ENCODE measurements at regions not wholly inside any gene's neighbourhood (a gene's known extent, or its start where the extent isn't known, plus 50 kb on each side); places are given as distances from the start of the nearest gene placed in this dataset.

GRCh38 chr6:128739112-128739511 is 143.8 kb upstream of the LAMA2 start:
- H2AFZ ChIP-seq (replicated peaks; ENCODE audit: low read length, poor library complexity) = no peak overlapping the region
- no peak overlapping the region for H2BK5ac ChIP-seq (ENCODE audit: low read depth, low read length, poor library complexity, severe bottlenecking)
- no peaks in the 10 kb centered on the region; the same call in 1 of the 2 replicates for H3K27me3 ChIP-seq (ENCODE audit: control insufficient read depth, insufficient read depth, low read length)
- H3K4me2 ChIP-seq (ENCODE audit: low read depth, low read length) = no peak overlapping the region
- no CpG with 5 or more reads among the region's 2 CpGs for WGBS, 2 experiments (ENCODE audit: extremely low coverage in 2 of 2, insufficient read length in 1 of 2)
- H3K4me3 ChIP-seq (ENCODE audit: insufficient read depth, low read depth, low read length) = no peak overlapping the region
- DNase-seq (no peak), ATAC-seq (ENCODE audit: low read depth) (no peak)
- H4K5ac ChIP-seq (ENCODE audit: low read depth, low read length) = no peak overlapping the region
- H4K8ac ChIP-seq (ENCODE audit: low read depth in 2 of 2, low read length in 2 of 2) = no peak overlapping the region
- H3K79me1 ChIP-seq (ENCODE audit: low read depth in 1 of 2, low read length in 2 of 2) = no peaks in the 10 kb centered on the region
- no peak overlapping the region for H2BK120ac ChIP-seq (ENCODE audit: low read depth, low read length)
- TF ChIP-seq RCOR1 (IDR thresholded peaks at IDR 0.05; ENCODE audit: insufficient replicate concordance, low read length) (no peak), ELK1 (IDR thresholded peaks at IDR 0.05; ENCODE audit: borderline replicate concordance, low read depth, low read length) (no peak), MXI1 (IDR thresholded peaks at IDR 0.05; ENCODE audit: borderline replicate concordance, low read depth, low read length) (no peak), RFX5 (IDR thresholded peaks at IDR 0.05; ENCODE audit: low read depth, low read length) (no peak), CHD1 (IDR thresholded peaks at IDR 0.05; ENCODE audit: low read depth, low read length) (no peak), USF2 (IDR thresholded peaks at IDR 0.05; ENCODE audit: low read depth, low read length) (no peak), POLR2A (IDR thresholded peaks at IDR 0.05; ENCODE audit: low read depth, low read length) (no peak), FOS (IDR thresholded peaks at IDR 0.05; ENCODE audit: low read depth, low read length) (no peak), SMC3 (IDR thresholded peaks at IDR 0.05; ENCODE audit: low read depth, low read length) (no peak), CTCF (conservative IDR thresholded peaks at IDR 0.05; ENCODE audit: low read depth, low read length) (no peak), MAZ (IDR thresholded peaks at IDR 0.05; ENCODE audit: borderline replicate concordance, low read depth, low read length) (no peak), NFE2L2 (IDR thresholded peaks at IDR 0.05; ENCODE audit: low read depth, low read length) (no peak), BHLHE40 (IDR thresholded peaks at IDR 0.05; ENCODE audit: low read depth, low read length) (no peak), CEBPB (IDR thresholded peaks at IDR 0.05; ENCODE audit: low read depth, low read length) (no peak)
- dilution Hi-C loops (cut with HindIII; ENCODE audit: low sequenced_read_pairs, unreplicated experiment) (no loop called here), intact Hi-C loops (cut with micrococcal nuclease) (loop anchor here (10.0 kb wide), 1 partner anchor 744 kb away; no protein-coding TSS in a partner anchor), in situ Hi-C loops (cut with MboI; ENCODE audit: low sequenced_read_pairs) (loop anchor here (10.0 kb wide), 3 partner anchors 506 to 1004 kb away; no protein-coding TSS in a partner anchor)
- no peak overlapping the region for H2AK5ac ChIP-seq (ENCODE audit: low read depth, low read length)
- H3K9me1 ChIP-seq (ENCODE audit: insufficient read depth, low read length) = no peaks in the 10 kb centered on the region
- ChIA-PET POLR2A (ENCODE audit: unreplicated experiment) (no interaction called here), CTCF (no interaction called here)
- no TSS peak for BruUV-seq (replicated peaks)
- no peak overlapping the region for H3K27ac ChIP-seq (ENCODE audit: insufficient read depth, low read length)
- no peak overlapping the region for H2AK9ac ChIP-seq (replicated peaks; ENCODE audit: low read depth, low read length, poor library complexity)
- H3K23ac ChIP-seq (ENCODE audit: low read depth, low read length) = no peak overlapping the region
- H3K36me3 ChIP-seq (ENCODE audit: control insufficient read depth, insufficient read depth, low read length) = no peaks in the 10 kb centered on the region
- H2BK20ac ChIP-seq (ENCODE audit: low read depth, low read length) = no peak overlapping the region
- H4K20me1 ChIP-seq (ENCODE audit: insufficient read depth, low read length) = no peaks in the 10 kb centered on the region
- no peak overlapping the region for H3K14ac ChIP-seq (replicated peaks; ENCODE audit: low read depth, low read length)
- no peak overlapping the region for H2BK15ac ChIP-seq (ENCODE audit: low read depth, low read length)
- no peaks in the 10 kb centered on the region for H3K9me3 ChIP-seq (ENCODE audit: control insufficient read depth, insufficient read depth, low read length)
- no peaks in the 10 kb centered on the region for H3K4me1 ChIP-seq (ENCODE audit: control insufficient read depth, insufficient read depth, low read length)
- H3K9ac ChIP-seq (ENCODE audit: low read depth, low read length) = no peak overlapping the region
- H3K18ac ChIP-seq (ENCODE audit: low read depth, low read length) = no peak overlapping the region
- no peak overlapping the region for H3K4ac ChIP-seq (ENCODE audit: low read depth, low read length)
- no peak overlapping the region for H4K91ac ChIP-seq (ENCODE audit: insufficient read depth, low read depth, low read length)
- no peak overlapping the region for H3K56ac ChIP-seq (ENCODE audit: extremely low read depth, insufficient read depth, low read length)
